GM19328 (cell line): ENCODE measurements at regions not wholly inside any gene's neighbourhood (a gene's known extent, or its start where the extent isn't known, plus 50 kb on each side); places are given as distances from the start of the nearest gene placed in this dataset.

Experiments
- ATAC-seq: cut with Tn5 transposase; IDR thresholded peaks from one replicate; pipeline ENCODE4 v1.9.1; 2021; ENCODE audit warnings: mild to moderate bottlenecking, moderate library complexity; ENCODE audit not compliant: unreplicated experiment

GRCh38 chr12:38984388-38984787 lies 79.0 kb upstream of the CPNE8 start:
- ATAC-seq, result no peak

DNA sequence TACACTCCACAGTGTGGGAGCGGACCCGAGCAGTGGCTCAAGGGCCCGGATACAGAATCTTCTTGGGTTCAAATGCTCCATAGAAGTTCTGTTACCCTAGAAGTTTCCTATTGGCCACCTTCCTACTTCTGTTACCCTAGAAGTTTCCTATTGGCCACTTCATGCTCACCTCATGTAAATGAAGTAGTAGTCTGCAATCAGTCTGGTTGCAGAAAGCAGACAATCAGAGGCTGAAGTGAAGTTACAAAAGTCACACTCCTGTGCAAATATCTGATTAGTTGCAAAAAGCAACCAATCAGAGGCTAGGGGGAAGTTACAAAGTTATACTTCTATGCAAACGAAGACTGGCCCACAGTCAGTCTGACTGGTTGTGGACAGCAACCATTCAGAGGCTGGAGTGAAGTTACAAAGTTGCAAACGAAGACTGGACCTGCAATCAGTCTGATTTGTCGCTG lies 77.8 kb upstream of the CPNE8 start:
- no peak for ATAC-seq

- ATAC-seq, result no peak
Measured at GRCh38 chr12:38977132-38977531, 71.7 kb upstream of the CPNE8 start.

GRCh38 chr12:38969706-38970105 lies 64.3 kb upstream of the CPNE8 start:
- no peak for ATAC-seq

DNA sequence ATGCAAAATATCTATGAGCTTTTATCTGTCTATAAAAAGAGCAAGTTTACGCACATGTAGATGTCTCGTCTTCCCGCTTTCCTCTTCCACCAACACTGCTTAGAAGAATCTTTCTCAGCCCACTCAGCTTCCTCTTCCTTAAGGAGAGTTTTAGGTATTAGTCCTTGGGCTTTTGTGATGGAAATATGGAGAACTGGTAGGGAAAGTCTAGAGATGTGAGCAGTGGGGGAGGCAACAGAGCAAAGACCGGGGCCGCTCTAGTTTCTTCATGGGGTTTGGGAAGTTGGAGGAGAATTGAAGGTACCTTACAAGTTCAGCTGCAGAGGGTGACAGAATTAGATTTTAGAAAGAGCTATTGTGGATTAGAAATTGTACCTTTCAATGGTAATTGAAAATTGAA lies 56.3 kb upstream of the CPNE8 start:
- no peak for ATAC-seq

DNA sequence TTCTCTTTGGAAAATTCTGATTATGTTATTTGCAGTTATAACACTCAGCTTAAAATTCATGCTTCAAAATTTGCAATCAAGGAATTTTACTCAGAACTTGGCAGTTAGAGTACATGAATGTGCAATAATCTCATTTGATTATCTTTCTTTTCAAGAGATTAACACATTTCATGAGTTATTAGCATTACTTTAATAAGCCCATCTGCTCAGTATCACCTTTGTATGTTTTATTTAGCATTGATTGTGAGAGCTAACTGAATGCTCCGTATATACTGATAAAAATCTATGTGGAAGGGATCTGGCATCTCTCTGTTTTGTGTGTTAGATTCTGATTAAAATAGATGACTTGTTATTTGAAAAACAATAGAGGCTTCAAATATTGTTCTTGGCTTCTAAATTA lies 55.6 kb upstream of the CPNE8 start:
- no peak for ATAC-seq

- ATAC-seq, result no peak
Measured at GRCh38 chr12:38956337-38956736, 50.9 kb upstream of the CPNE8 start.
